ENCODE measurements at regions not wholly inside any gene's neighbourhood (a gene's known extent, or its start where the extent isn't known, plus 50 kb on each side); places are given as distances from the start of the nearest gene placed in this dataset.
A peak's percentile ranks its signal among the peaks of the same experiment; 100 is the strongest.

- peak overlapping the region; percentile 42; the same call in 1 of the 2 replicates for H2AFZ ChIP-seq (ENCODE audit: low read length)
- no peaks in the 10 kb centered on the region for H3K36me3 ChIP-seq (ENCODE audit: low read depth, low read length)
- no peaks in the 10 kb centered on the region for H4K20me1 ChIP-seq (ENCODE audit: low read length)
- ATAC-seq (peak; percentile 56), DNase-seq (peak; percentile 54)
- no peaks in the 10 kb centered on the region for H3K9me2 ChIP-seq (replicated peaks; ENCODE audit: low read length)
- peak overlapping the region; percentile 55 for H3K27ac ChIP-seq (ENCODE audit: low read length)
- no peaks in the 10 kb centered on the region for H3F3A ChIP-seq (ENCODE audit: low read length, unreplicated experiment)
- H3K4me2 ChIP-seq (ENCODE audit: low read length) = peak overlapping the region; percentile 62
- no peaks in the 10 kb centered on the region for H3K79me2 ChIP-seq (ENCODE audit: low read length)
- BruUV-seq (replicated peaks) = no TSS peak
- CTCF ChIA-PET = no interaction called here
- H3K4me3 ChIP-seq (ENCODE audit: low read length) = no peak overlapping the region
- H3K27me3 ChIP-seq (ENCODE audit: low read length) = no peaks in the 10 kb centered on the region
- peaks cover 44% of the 10 kb centered on the region for H3K4me1 ChIP-seq (ENCODE audit: insufficient read depth, low read length)
- intact Hi-C loops (cut with micrococcal nuclease) = no loop called here
- H3K9me3 ChIP-seq (ENCODE audit: low read length) = no peaks in the 10 kb centered on the region
- H3K9ac ChIP-seq (ENCODE audit: low read length) = no peak overlapping the region
- no peak for TF ChIP-seq CTCF (conservative IDR thresholded peaks at IDR 0.05; ENCODE audit: low read depth, low read length)
- no peak for TF ChIP-seq EZH2phosphoT487 (IDR thresholded peaks at IDR 0.05; ENCODE audit: borderline replicate concordance, low read length)
- no peak for TF ChIP-seq EZH2 (IDR thresholded peaks at IDR 0.05; ENCODE audit: low read length, unreplicated experiment)
- POLR2A ChIA-PET (ENCODE audit: unreplicated experiment) = no interaction called here
Observed at GRCh38 chr18:41875094-41875780, 79.8 kb upstream of the PIK3C3 start.

GRCh38 chr18:41873730-41874129, 81.3 kb upstream of the PIK3C3 start:
- Histone ChIP-seq H3K4me3 (ENCODE audit: low read length) (no peak overlapping the region), H4K20me1 (ENCODE audit: low read length) (no peaks in the 10 kb centered on the region), H3K4me1 (ENCODE audit: insufficient read depth, low read length) (peaks cover 50% of the 10 kb centered on the region), H3K27me3 (ENCODE audit: low read length) (no peaks in the 10 kb centered on the region), H2AFZ (ENCODE audit: low read length) (no peak overlapping the region), H3K79me2 (ENCODE audit: low read length) (no peaks in the 10 kb centered on the region), H3K4me2 (ENCODE audit: low read length) (no peak overlapping the region), H3K9ac (ENCODE audit: low read length) (no peak overlapping the region), H3K27ac (ENCODE audit: low read length) (no peak overlapping the region), H3F3A (ENCODE audit: low read length, unreplicated experiment) (no peaks in the 10 kb centered on the region), H3K9me2 (replicated peaks; ENCODE audit: low read length) (no peaks in the 10 kb centered on the region), H3K36me3 (ENCODE audit: low read depth, low read length) (no peaks in the 10 kb centered on the region), H3K9me3 (ENCODE audit: low read length) (no peaks in the 10 kb centered on the region)
- DNase-seq (no peak), ATAC-seq (peak; percentile 25; the same call in 1 of the 2 replicates)
- TF ChIP-seq EZH2 (IDR thresholded peaks at IDR 0.05; ENCODE audit: low read length, unreplicated experiment) (no peak), EZH2phosphoT487 (IDR thresholded peaks at IDR 0.05; ENCODE audit: borderline replicate concordance, low read length) (no peak), CTCF (conservative IDR thresholded peaks at IDR 0.05; ENCODE audit: low read depth, low read length) (no peak)
- intact Hi-C loops (cut with micrococcal nuclease) = no loop called here
- ChIA-PET POLR2A (ENCODE audit: unreplicated experiment) (no interaction called here), CTCF (no interaction called here)
- no TSS peak for BruUV-seq (replicated peaks)

- H4K20me1 ChIP-seq (ENCODE audit: low read length) = no peaks in the 10 kb centered on the region
- POLR2A ChIA-PET (ENCODE audit: unreplicated experiment) = no interaction called here
- no peaks in the 10 kb centered on the region for H3F3A ChIP-seq (ENCODE audit: low read length, unreplicated experiment)
- H3K9me2 ChIP-seq (replicated peaks; ENCODE audit: low read length) = no peaks in the 10 kb centered on the region
- intact Hi-C loops (cut with micrococcal nuclease) = no loop called here
- no TSS peak for BruUV-seq (replicated peaks)
- H3K36me3 ChIP-seq (ENCODE audit: low read depth, low read length) = no peaks in the 10 kb centered on the region
- H3K27ac ChIP-seq (ENCODE audit: low read length) = peak overlapping the region; percentile 79
- CTCF ChIA-PET = no interaction called here
- H3K9ac ChIP-seq (ENCODE audit: low read length) = no peak overlapping the region
- H2AFZ ChIP-seq (ENCODE audit: low read length) = no peak overlapping the region
- H3K9me3 ChIP-seq (ENCODE audit: low read length) = no peaks in the 10 kb centered on the region
- no peak for TF ChIP-seq CTCF (conservative IDR thresholded peaks at IDR 0.05; ENCODE audit: low read depth, low read length)
- H3K27me3 ChIP-seq (ENCODE audit: low read length) = no peaks in the 10 kb centered on the region
- ATAC-seq (peak; percentile 21), DNase-seq (peak; percentile 24)
- peak overlapping the region; percentile 66 for H3K4me2 ChIP-seq (ENCODE audit: low read length)
- H3K4me3 ChIP-seq (ENCODE audit: low read length) = no peak overlapping the region
- H3K79me2 ChIP-seq (ENCODE audit: low read length) = no peaks in the 10 kb centered on the region
- H3K4me1 ChIP-seq (ENCODE audit: insufficient read depth, low read length) = peaks cover 50% of the 10 kb centered on the region
Observed at GRCh38 chr18:41872206-41872605, 82.8 kb upstream of the PIK3C3 start.
